Activated naive CD4-positive, alpha-beta T cell treated with anti-CD3 and anti-CD28 coated beads, Interleukin-2, amount 50 U/mL, for 72 hours (primary cell): ENCODE measurements at regions not wholly inside any gene's neighbourhood (a gene's known extent, or its start where the extent isn't known, plus 50 kb on each side); places are given as distances from the start of the nearest gene placed in this dataset.
A peak's percentile ranks its signal among the peaks of the same experiment; 100 is the strongest.

ENCODE experiments used
- ATAC-seq, 2 donors: fragments of 150-1000 bp; cut with Tn5 transposase; 2 replicates each; pipeline ENCODE4 v1.10.0; 2021; ENCODE audit warnings: mild to moderate bottlenecking in 2 of 2, moderate library complexity in 2 of 2
- DNase-seq, 2 donors: peaks; one replicate each; pipeline ENCODE4 v3.0.0; 2021 to 2022; ENCODE audit warnings: low spot score in 2 of 2
- H3K27ac Mint-ChIP-seq, 2 donors: one replicate each; pipeline ENCODE4 v1.8.0; 2022; ENCODE audit warnings: mild to moderate bottlenecking in 2 of 2, mixed read lengths in 2 of 2
- H3K36me3 Mint-ChIP-seq, 2 donors: one replicate each; pipeline ENCODE4 v1.8.0; 2022; ENCODE audit warnings: mixed read lengths in 2 of 2
- H3K9me3 Mint-ChIP-seq, 2 donors: one replicate each; pipeline ENCODE4 v1.8.0; 2022; ENCODE audit warnings: mixed read lengths in 2 of 2

DNA sequence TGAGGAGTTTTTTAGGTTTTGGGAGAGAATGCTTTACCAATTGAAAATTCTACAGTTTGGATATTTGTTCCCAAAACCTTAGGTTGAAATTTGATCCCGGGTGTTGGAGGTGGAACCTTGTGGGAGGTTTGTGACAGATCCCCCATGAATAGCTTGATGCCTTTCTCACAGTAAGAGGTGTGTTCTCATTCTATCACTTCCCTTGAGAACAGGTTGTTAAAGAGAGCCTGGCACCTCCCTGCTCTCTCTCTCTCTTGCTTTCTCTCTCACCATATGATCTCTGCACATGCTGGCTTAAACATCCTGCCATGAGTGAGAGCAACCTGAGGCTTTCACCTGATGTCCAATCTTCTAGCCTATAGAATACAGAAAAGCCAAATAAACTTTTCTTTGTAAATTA, 1475.5 kb upstream of the AGA start:
- Mint-ChIP-seq H3K9me3 (peaks cover 0 to 3% of the 10 kb centered on the region in 2 donors), H3K36me3 (no peaks in the 10 kb centered on the region), H3K27ac (no peak overlapping the region)
- DNase-seq, result no peak
- no peak for ATAC-seq

- Mint-ChIP-seq H3K9me3 (peaks cover 18 to 20% of the 10 kb centered on the region in 2 donors), H3K36me3 (no peaks in the 10 kb centered on the region), H3K27ac (no peak overlapping the region)
- ATAC-seq (peak in 1 of 2 donors; percentile 60), DNase-seq (no peak)
Observed at GRCh38 chr4:178937130-178937529, 1494.9 kb upstream of the AGA start.

- Mint-ChIP-seq H3K27ac (no peak overlapping the region), H3K36me3 (no peaks in the 10 kb centered on the region), H3K9me3 (peaks cover 16 to 27% of the 10 kb centered on the region in 2 donors)
- ATAC-seq (no peak), DNase-seq (no peak)
Observed at GRCh38 chr4:178941975-178942374, 1499.7 kb upstream of the AGA start.

DNA sequence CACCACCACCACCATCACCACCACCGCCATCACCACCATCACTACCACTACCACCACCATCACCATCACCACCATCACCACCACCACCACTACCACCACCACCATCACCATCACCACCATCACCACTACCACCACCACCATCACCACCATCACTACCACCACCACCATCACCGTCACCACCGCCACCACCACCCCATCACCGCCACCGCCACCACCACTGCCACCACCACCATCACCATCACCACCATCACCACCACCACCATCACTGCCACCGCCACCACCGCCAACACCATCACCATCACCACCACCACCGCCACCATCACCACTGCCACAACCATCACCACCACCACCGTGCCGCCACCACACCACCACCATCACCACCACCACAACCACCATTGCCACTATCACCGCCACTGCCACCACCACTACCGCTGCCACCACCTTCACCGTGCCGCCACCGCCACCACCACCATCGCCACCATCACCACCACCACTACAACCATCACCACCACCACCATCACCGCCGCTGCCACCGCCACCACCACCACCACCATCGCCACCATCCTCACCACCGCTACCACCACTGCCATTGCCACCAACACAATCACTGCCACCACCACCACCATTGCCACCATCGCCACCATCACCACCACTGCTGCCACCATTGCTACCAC, 1511.3 kb upstream of the AGA start:
- Mint-ChIP-seq H3K36me3 (peaks cover 0 to 10% of the 10 kb centered on the region in 2 donors), H3K27ac (no peak overlapping the region), H3K9me3 (peaks cover 17 to 18% of the 10 kb centered on the region in 2 donors)
- DNase-seq (no peak), ATAC-seq (no peak)

GRCh38 chr4:178955614-178956013, 1513.4 kb upstream of the AGA start:
- Mint-ChIP-seq H3K9me3 (peaks cover 17 to 18% of the 10 kb centered on the region in 2 donors), H3K36me3 (peaks cover 0 to 10% of the 10 kb centered on the region in 2 donors)

GRCh38 chr4:178958725-178959440, 1516.6 kb upstream of the AGA start:
- Mint-ChIP-seq H3K9me3 (peaks cover 17 to 19% of the 10 kb centered on the region in 2 donors), H3K27ac (no peak overlapping the region), H3K36me3 (peaks cover 0 to 10% of the 10 kb centered on the region in 2 donors)
- DNase-seq (no peak), ATAC-seq (no peak)

More at GRCh38 chr4:178955614-178956013, 1513.4 kb upstream of the AGA start:
- no peak for DNase-seq
- H3K27ac Mint-ChIP-seq, result no peak overlapping the region
- ATAC-seq, result no peak

GRCh38 chr4:178963446-178964045, 1521.3 kb upstream of the AGA start:
- no peak overlapping the region for H3K27ac Mint-ChIP-seq
- ATAC-seq, result no peak
- H3K36me3 Mint-ChIP-seq, result no peaks in the 10 kb centered on the region
- peaks cover 17 to 19% of the 10 kb centered on the region in 2 donors for H3K9me3 Mint-ChIP-seq
- DNase-seq, result no peak

- Mint-ChIP-seq H3K27ac (no peak overlapping the region), H3K36me3 (no peaks in the 10 kb centered on the region), H3K9me3 (peaks cover 15 to 22% of the 10 kb centered on the region in 2 donors)
- ATAC-seq (no peak), DNase-seq (no peak)
Observed at GRCh38 chr4:178966644-178967043, 1524.4 kb upstream of the AGA start.

DNA sequence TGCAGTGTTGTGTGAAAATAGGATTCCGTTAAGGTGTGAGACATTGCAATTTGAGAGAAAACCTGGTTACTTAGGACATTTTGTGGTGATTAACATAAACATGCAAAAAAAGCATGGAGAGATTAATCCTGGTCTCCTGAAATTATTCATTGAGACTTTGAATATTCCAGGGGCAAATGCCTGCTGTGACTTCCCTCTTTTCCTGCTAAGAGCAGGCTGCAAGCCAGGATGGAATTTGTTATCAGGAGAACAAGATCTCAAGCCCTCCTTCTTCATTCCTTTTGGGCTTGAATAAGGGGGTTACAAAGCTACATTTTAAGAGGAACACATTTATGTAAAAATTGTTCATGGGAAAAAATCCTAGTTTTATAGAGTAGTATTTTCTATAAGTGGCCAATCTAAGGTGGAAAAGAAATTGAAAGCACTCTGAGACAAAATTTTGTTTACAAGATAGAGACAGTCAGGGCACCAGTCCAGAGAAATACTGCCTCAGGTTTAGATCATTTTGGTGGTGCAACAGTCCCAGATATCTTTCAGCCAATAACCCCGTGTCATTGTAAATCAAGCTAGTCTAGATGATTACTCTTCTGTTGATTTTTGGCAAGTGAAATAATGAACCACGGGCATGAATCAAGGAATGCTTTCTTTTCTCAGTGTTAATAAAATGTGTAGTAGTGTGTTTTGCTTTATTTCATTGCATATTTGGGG, 1528.3 kb upstream of the AGA start:
- ATAC-seq, result no peak
- no peak for DNase-seq
- Mint-ChIP-seq H3K9me3 (peaks cover 12 to 20% of the 10 kb centered on the region in 2 donors), H3K36me3 (no peaks in the 10 kb centered on the region), H3K27ac (no peak overlapping the region)

DNA sequence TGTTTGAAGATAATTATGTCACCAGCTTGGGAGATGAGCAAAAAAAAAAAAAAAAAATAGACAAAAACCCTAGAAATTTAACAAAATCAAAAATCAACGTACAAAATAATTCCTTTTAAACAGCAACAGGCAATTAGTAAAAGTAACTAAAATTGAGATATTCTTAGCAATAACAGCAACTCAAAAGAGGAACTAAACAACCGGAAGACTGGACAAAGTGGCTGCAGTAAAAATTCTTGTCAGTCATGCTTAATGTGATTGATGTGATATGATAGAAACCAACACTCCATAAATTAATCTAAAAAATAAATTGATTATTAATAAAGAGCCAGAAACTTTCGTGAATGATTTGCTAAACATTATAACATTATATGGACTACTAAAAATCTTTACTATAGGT, 1534.6 kb upstream of the AGA start:
- DNase-seq, result no peak
- H3K36me3 Mint-ChIP-seq, result no peaks in the 10 kb centered on the region
- no peak for ATAC-seq
- peaks cover 6 to 8% of the 10 kb centered on the region in 2 donors for H3K9me3 Mint-ChIP-seq
- no peak overlapping the region for H3K27ac Mint-ChIP-seq

DNA sequence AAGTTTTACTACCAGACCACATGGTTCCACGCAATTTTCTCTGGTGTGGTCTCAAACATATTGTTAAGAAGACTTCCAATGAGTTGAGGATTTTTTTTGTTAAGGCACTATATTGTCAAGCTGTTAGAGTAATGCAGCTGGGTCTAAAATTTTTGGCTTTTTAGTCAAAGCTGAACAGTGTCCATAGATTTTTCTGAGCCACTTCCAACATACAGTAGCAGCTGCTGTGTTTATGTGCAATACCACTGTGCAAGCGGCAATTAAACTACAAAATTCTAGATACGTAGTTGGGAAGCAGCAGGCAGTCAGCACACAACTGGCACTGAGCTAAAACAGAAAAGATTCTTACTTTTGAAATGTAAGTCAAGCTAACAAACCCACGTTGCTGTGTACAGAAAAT, 1551.1 kb upstream of the AGA start:
- Mint-ChIP-seq H3K27ac (no peak overlapping the region), H3K9me3 (peaks cover 10 to 13% of the 10 kb centered on the region in 2 donors), H3K36me3 (peaks cover 0 to 5% of the 10 kb centered on the region in 2 donors)

DNA sequence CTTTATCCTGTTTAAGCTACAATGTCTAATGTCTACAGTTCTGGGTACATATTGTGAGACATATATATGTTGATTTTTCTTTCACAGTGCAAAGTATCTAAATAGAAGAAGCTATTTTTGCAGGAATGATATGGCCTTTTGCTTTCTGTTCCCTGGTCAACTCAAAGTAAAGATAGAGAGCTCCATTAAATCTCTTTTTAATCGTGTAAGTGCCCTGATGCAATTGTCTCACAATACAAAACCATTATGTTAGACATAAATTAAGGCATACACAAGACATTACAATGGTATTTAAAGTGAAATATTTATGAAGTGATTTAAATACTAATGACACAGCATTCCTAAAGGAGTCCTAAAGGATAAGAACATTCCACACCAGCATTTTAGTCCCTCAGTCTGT, 1559.7 kb upstream of the AGA start:
- Mint-ChIP-seq H3K9me3 (peaks cover 3 to 7% of the 10 kb centered on the region in 2 donors), H3K27ac (no peak overlapping the region), H3K36me3 (no peaks in the 10 kb centered on the region)
- DNase-seq, result no peak
- no peak for ATAC-seq

More for the DNA sequence above, 1551.1 kb upstream of the AGA start:
- ATAC-seq (no peak), DNase-seq (no peak)

GRCh38 chr4:179007755-179008154, 1565.5 kb upstream of the AGA start:
- Mint-ChIP-seq H3K36me3 (no peaks in the 10 kb centered on the region), H3K9me3 (peaks cover 4 to 12% of the 10 kb centered on the region in 2 donors), H3K27ac (no peak overlapping the region)
- ATAC-seq, result no peak
- DNase-seq, result no peak

DNA sequence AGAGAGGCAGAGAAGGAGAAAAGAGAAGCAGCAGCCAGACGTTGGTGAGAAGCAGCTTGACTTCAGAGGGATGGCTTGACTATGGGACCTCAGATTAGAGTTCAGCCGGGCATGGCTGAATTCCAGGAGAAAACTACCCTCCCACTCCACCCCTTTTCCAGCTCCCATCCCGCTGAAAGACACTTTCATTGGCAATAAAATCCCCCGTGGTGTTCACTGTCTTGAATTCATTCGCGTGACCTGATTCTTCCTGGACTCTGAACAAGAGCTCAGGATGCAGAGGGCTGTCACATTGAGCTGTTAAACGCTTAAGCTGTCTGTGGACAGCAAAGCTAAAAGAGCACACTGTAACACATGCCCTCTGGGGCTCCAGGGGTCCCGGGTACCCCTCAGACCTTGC, 1575.3 kb upstream of the AGA start:
- no peak for DNase-seq
- no peak overlapping the region for H3K27ac Mint-ChIP-seq
- peaks cover 0 to 4% of the 10 kb centered on the region in 2 donors for H3K36me3 Mint-ChIP-seq
- H3K9me3 Mint-ChIP-seq, result peaks cover 27 to 37% of the 10 kb centered on the region in 2 donors
- no peak for ATAC-seq

- no peak overlapping the region for H3K27ac Mint-ChIP-seq
- H3K9me3 Mint-ChIP-seq, result peaks cover 20 to 26% of the 10 kb centered on the region in 2 donors
- no peak for DNase-seq
- peaks cover 0 to 8% of the 10 kb centered on the region in 2 donors for H3K36me3 Mint-ChIP-seq
- no peak for ATAC-seq
Observed at GRCh38 chr4:179027569-179027968, 1585.3 kb upstream of the AGA start.

- DNase-seq (no peak), ATAC-seq (no peak)
- peaks cover 0 to 11% of the 10 kb centered on the region in 2 donors for H3K36me3 Mint-ChIP-seq
- H3K9me3 Mint-ChIP-seq, result peaks cover 25 to 30% of the 10 kb centered on the region in 2 donors
- no peak overlapping the region for H3K27ac Mint-ChIP-seq
Observed at GRCh38 chr4:179028321-179028720, 1586.1 kb upstream of the AGA start.

DNA sequence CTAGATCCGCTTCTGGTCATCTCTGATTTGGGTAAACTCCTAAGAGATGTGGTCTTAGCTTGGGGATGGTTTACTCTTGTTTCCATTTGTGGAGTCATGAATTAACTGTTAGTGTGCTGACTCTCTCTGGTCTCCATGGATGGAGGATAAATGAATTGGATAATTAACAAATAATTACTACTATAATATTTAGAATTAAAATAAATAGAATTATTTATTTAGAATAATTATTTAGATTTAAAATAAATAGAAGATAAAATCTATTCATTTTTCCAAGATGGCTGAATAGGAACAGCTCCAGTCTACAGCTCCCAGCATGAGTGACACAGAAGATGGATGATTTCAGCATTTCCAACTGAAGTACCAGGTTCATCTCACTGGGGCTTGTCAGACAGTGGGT, 1587.4 kb upstream of the AGA start:
- H3K9me3 Mint-ChIP-seq, result peaks cover 25 to 30% of the 10 kb centered on the region in 2 donors
- DNase-seq, result no peak
- H3K27ac Mint-ChIP-seq, result no peak overlapping the region
- H3K36me3 Mint-ChIP-seq, result peaks cover 0 to 11% of the 10 kb centered on the region in 2 donors
- ATAC-seq, result no peak
